ENCODE measurements at regions not wholly inside any gene's neighbourhood (a gene's known extent, or its start where the extent isn't known, plus 50 kb on each side); places are given as distances from the start of the nearest gene placed in this dataset.

DNA sequence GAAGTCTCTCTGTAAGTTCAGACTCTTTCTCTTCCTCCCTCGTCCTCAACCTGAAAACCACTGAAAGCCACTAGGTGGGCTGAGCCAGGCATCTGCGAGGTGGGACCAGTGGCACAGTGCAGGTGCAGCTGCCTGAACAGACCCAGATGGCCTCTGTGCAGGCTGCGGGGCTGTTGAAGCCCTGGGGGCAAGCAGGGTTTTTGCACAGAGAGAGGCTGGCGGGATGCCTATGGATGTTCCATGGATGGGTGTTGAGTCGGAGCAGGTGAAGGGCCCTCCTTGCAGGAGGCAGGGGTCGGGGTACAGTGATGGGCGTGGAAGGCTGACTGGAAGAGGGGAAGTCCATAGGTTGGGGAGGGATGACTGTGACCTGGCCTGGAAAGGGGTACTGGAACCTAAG, 350.2 kb upstream of the FAT1 start:
- TF ChIP-seq, protein P1, sequence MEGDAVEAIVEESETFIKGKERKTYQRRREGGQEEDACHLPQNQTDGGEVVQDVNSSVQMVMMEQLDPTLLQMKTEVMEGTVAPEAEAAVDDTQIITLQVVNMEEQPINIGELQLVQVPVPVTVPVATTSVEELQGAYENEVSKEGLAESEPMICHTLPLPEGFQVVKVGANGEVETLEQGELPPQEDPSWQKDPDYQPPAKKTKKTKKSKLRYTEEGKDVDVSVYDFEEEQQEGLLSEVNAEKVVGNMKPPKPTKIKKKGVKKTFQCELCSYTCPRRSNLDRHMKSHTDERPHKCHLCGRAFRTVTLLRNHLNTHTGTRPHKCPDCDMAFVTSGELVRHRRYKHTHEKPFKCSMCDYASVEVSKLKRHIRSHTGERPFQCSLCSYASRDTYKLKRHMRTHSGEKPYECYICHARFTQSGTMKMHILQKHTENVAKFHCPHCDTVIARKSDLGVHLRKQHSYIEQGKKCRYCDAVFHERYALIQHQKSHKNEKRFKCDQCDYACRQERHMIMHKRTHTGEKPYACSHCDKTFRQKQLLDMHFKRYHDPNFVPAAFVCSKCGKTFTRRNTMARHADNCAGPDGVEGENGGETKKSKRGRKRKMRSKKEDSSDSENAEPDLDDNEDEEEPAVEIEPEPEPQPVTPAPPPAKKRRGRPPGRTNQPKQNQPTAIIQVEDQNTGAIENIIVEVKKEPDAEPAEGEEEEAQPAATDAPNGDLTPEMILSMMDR (IDR thresholded peaks at IDR 0.05; ENCODE audit: control insufficient read depth, extremely low read depth, insufficient read depth) = no peak
- no peak for DNase-seq (ENCODE audit: low read depth)
- H3K4me3 ChIP-seq (ENCODE audit: low read depth, low read length) = no peak overlapping the region

DNA sequence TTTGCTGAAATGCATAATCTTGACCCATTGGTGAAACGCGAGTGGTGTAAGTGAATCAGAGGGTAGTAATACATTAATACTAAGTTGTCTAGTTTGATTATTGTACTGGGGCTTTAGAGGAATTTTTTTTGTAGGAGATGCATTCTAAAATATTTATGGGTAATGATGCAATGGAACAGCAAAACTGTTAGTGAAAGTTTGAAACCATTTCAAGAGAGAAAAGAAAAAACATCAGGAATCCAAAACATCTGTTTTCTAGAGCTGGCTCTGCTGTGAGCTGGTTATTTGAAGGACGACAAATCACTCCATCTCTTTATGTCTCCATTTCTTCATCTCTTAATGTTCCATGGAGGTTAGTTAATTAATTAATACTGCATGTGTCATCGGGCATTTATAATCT, 351.9 kb upstream of the FAT1 start:
- TF ChIP-seq, protein P1 (IDR thresholded peaks at IDR 0.05; ENCODE audit: control insufficient read depth, extremely low read depth, insufficient read depth) = no peak
- no peak for DNase-seq (ENCODE audit: low read depth)
- H3K4me3 ChIP-seq (ENCODE audit: low read depth, low read length) = no peak overlapping the region

DNA sequence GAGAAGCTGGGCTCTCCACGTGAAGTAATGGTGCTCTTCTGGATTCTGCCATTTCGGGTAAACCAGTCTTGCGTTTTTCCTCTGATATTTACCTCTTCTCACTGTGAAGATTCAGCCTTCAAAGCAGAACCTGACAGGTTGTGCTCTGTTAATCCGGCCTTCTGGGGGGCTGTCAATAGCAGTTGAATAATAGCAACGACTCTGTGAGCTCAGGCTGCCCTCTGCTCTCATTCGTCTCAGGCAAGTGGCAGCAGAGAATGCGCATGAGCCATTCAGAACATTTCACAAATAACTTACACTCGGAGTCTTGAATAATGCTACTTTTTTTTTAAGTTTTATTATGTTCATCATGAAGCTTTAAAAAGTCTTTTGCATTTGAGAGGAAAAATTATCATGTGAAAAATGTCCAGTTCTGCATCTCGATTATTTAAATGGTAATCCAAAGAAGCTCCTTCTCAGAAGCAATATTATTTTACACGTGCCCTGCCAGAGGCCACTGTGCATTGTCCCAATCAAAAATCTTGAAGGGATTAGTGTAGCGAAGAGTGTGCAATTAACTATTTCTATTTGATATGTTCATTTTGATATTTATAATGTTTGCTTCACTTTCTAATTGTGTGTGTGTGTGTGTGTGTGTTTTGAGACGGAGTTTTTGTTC, 354.2 kb upstream of the FAT1 start:
- H3K4me3 ChIP-seq (ENCODE audit: low read depth, low read length) = no peak overlapping the region
- DNase-seq (ENCODE audit: low read depth) = no peak
- TF ChIP-seq, protein P1 (IDR thresholded peaks at IDR 0.05; ENCODE audit: control insufficient read depth, extremely low read depth, insufficient read depth) = no peak

DNA sequence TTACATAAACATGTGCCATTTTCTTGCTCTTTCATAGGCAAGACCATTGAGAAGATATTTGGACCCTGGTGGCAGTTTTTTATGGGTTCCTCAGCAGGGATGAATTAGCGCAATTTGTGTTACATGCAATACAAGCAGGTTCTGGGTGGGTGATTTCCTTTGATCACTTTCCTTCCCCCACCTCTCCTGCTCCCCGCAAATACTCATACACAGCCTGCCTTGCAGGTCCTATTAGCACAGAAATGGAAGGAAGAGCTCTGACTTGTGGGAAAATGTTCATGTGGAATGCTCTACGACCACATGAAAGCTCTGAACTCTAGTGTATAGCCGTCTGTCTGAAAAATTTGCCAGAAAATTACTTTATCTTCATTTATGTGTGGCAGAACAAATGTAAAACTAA, 361.0 kb upstream of the FAT1 start:
- no peak for DNase-seq (ENCODE audit: low read depth)
- H3K4me3 ChIP-seq (ENCODE audit: low read depth, low read length) = no peak overlapping the region
- TF ChIP-seq, protein P1 (IDR thresholded peaks at IDR 0.05; ENCODE audit: control insufficient read depth, extremely low read depth, insufficient read depth) = no peak

DNA sequence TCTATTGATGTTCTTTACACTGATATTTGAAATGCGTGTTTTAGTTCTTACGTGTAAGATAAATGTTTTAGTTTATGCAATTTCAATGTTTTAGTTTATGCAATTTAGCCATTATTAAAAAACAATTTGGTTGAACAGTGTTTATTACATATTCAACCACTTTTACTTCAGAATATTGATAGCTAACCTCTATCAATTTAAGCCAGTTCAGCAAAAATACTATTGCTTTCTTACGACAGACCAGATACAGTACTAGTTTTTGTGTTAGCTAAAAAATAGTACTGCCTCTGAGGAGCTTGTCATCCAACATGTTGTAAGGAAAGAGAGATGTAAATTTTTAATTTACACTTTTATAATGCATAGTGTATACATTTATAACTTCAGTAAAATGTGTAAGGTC, 361.7 kb upstream of the FAT1 start:
- no peak for DNase-seq (ENCODE audit: low read depth)
- no peak overlapping the region for H3K4me3 ChIP-seq (ENCODE audit: low read depth, low read length)
- TF ChIP-seq, protein P1 (IDR thresholded peaks at IDR 0.05; ENCODE audit: control insufficient read depth, extremely low read depth, insufficient read depth) = no peak

DNA sequence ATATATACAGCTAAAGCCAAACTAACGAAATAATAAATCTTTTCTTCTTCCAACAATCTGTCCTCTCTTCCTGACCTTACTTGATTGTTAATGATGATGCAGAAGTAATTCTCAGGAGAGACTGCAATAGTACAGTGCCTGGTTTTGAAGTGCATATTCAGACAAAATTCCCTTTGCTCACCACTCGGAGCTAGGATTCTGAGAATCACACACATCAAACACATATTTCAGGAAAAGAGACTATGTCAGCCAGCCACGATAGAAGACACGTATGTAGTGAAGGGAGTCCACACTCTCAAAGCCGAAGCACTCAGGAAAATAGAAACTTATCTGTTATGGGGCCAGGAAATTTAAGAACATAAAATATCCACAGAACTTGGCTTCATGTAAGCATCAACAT, 362.5 kb upstream of the FAT1 start:
- no peak for DNase-seq (ENCODE audit: low read depth)
- H3K4me3 ChIP-seq (ENCODE audit: low read depth, low read length) = no peak overlapping the region
- TF ChIP-seq, protein P1 (IDR thresholded peaks at IDR 0.05; ENCODE audit: control insufficient read depth, extremely low read depth, insufficient read depth) = no peak
